ENCODE measurements at regions not wholly inside any gene's neighbourhood (a gene's known extent, or its start where the extent isn't known, plus 50 kb on each side); places are given as distances from the start of the nearest gene placed in this dataset.

GRCh38 chr14:41404126-41404525, 202.6 kb upstream of the LRFN5 start:
- no peak for DNase-seq (ENCODE audit: low read depth)

DNA sequence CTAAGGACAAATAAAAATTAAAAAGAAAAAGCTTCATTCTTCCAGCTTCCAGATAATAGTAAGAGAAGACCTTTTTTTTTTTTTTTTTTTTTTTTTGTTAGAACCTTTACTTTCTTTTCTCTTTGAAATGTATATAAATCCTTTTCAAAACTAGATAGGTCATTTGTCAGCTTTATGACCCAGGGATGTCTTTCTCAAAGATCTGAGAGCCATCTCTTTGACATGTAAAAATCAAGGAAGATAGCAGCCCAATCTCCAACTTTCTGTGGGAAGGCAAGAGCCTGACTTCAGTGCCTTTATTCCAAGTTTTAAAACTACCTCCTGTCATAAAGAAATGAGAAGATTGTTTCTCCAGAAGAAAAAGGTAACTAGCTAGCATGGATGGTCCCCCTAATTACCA, 203.3 kb upstream of the LRFN5 start:
- no peak for DNase-seq (ENCODE audit: low read depth)

GRCh38 chr14:41397926-41398325, 208.8 kb upstream of the LRFN5 start:
- no peak for DNase-seq (ENCODE audit: low read depth)

GRCh38 chr14:41393512-41393911, 213.2 kb upstream of the LRFN5 start:
- no peak for DNase-seq (ENCODE audit: low read depth)

GRCh38 chr14:41392226-41392625, 214.4 kb upstream of the LRFN5 start:
- no peak for DNase-seq (ENCODE audit: low read depth)

GRCh38 chr14:41389355-41389754, 217.3 kb upstream of the LRFN5 start:
- no peak for DNase-seq (ENCODE audit: low read depth)

- no peak for DNase-seq (ENCODE audit: low read depth)
Measured at GRCh38 chr14:41385797-41386196, 220.9 kb upstream of the LRFN5 start.

DNA sequence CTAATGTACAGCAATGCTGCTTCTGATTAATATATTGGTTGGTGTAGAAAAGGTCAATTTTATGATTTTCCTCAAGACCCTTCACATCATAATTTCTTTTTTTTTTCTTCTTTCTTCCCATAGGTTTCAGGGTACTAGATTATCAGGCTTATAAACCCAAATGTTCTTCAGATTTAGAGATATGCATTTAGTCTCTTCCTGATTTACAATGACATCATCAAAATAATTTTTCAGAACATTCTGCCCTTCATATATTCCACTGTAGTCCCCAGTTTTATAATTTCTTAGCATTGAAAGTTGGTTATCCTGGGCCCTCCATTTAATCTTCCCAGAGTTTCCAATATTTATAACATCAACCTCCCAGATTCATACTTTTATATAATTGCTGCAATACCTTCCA, 226.7 kb upstream of the LRFN5 start:
- no peak for DNase-seq (ENCODE audit: low read depth)

- DNase-seq (ENCODE audit: low read depth): no peak
Measured at GRCh38 chr14:41378526-41378925, 228.2 kb upstream of the LRFN5 start.

DNA sequence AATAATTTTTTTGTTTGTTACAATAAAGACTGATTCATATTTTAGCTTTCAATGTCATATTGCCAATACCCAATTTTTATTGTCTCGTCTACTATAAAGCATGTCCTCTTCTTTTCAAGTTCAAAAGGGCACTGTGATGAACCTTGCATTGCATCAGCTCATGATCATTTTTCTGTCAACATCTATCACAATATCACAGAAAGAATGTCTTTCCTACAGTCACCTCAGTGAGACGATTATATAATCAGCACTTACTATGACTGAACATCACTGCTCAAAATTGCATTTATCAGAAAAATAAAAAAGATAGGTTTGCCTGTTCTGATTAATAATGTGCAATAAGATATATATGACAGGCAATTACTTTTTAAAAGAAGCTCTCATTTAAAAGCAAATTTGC, 228.7 kb upstream of the LRFN5 start:
- DNase-seq (ENCODE audit: low read depth): no peak

DNA sequence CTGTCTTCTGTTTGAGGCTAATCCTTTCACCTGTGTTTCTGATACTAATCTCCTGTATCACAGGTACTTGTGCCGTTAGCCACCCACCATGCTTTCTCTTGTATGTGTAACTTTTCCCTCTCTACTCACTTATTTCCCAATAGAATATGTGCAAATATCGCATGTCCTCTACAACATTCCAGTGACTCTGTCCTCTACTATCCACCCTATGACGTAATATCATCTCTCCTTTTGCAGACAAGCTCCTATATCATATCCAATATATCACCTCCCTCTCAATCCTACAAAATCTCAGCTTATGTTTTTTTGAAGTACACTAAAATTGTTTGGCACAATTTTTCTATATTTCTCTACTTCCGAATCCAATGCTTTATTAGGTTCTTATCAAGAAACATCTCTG, 232.6 kb upstream of the LRFN5 start:
- no peak for DNase-seq (ENCODE audit: low read depth)

DNA sequence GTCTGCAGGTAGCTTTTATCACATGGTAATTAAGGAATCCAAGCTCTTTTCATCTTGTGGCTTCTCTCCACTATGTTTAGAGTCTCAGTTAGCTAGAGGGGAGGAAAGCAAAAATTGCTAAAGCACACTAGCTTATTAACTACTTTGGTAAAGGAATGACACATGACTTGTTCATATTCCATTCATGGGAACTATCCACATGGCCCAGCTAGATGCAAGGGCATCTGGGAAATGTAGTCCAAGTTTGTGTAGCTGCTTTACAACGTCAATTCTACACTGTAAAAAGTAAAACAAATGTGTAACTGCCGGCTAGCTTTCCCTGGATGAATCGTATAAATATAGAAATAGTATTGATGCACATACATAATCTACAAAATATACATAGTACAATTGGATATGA, 244.5 kb upstream of the LRFN5 start:
- DNase-seq (ENCODE audit: low read depth): no peak

DNA sequence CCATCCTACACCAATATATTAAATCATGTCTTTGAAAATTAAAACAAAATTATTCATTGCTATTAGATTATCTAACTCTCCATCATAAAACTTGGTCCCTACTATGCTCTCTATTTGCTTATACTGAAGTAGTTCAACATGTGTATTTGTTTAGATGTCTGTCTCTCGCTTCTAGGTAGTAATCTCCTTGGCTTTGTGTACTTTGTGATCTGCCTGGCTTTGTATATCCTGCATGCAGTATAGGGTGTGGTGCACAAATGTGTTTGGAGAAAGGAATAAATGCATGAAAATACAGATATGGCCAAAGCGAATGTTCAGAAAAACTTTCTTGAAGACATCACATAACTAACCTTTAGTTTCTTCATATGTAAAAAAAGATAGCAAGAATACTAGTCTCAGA, 246.6 kb upstream of the LRFN5 start:
- DNase-seq (ENCODE audit: low read depth): no peak

DNA sequence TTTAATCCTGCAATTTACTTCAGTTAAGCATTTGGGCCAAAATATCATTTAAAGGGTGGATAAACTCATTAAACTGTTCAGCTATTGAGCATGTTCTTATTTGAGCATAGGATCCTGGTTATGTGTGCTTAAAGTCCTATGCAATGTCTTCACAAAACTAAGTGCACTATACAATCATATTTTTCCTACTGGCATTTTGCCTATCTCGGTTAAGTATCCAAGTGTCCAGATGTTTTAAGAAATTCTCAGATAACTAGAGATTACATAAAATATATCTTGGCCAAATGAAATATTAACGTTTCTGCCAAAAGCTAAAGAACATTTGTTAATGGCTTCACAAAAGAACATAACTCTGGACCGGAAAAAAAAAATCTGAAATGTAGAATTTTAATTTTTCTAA, 250.8 kb upstream of the LRFN5 start:
- no peak for DNase-seq (ENCODE audit: low read depth)

GRCh38 chr14:41350476-41350875, 256.2 kb upstream of the LRFN5 start:
- DNase-seq (ENCODE audit: low read depth): no peak

GRCh38 chr14:41349289-41349910, 257.3 kb upstream of the LRFN5 start:
- no peak for DNase-seq (ENCODE audit: low read depth)

- DNase-seq (ENCODE audit: low read depth): no peak
Measured at GRCh38 chr14:41343857-41344256, 262.8 kb upstream of the LRFN5 start.

DNA sequence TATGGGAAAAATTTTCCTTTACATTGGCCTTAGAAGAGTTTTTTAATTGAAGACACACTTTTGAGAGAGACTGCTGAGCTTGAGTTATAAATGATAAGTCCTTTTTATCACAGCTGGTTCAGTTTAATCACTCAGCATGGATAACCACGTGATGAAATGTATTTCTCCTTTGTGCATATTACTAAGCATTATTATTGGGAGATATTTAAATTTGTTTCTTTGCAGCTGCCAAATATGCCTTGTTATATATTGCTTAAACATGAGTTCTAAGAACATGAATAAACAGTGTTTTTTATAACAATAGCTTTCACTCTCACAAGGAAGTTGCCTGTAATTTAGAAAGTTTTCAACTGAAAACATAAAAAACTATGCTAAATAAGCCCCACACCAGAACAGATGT, 293.5 kb upstream of the LRFN5 start:
- DNase-seq (ENCODE audit: low read depth): no peak

GRCh38 chr14:41303506-41303905, 303.2 kb upstream of the LRFN5 start:
- no peak for DNase-seq (ENCODE audit: low read depth)

DNA sequence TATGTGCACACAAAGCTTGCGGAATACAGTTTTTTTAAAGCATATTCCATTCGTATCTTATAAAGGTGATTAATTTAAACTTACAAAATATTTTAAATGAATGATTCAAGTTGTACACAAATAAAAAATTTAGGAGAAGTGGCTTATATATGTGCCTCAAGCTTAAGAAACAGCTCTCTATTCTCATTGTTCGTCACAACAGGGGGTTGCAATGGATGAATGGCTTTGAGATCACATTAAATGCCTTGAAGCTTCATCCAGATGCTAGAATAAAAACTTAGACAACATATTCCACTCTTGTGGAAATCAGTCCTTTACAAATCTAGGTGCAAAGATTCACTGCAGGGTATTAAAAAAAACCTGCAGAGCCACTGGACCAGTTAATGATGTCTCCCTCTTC, 303.9 kb upstream of the LRFN5 start:
- no peak for DNase-seq (ENCODE audit: low read depth)

- no peak for DNase-seq (ENCODE audit: low read depth)
Measured at GRCh38 chr14:41299924-41300323, 306.8 kb upstream of the LRFN5 start.

GRCh38 chr14:41298328-41298690, 308.4 kb upstream of the LRFN5 start:
- no peak for DNase-seq (ENCODE audit: low read depth)

GRCh38 chr14:41297576-41298327, 308.9 kb upstream of the LRFN5 start:
- DNase-seq (ENCODE audit: low read depth): no peak

GRCh38 chr14:41295734-41296133, 310.9 kb upstream of the LRFN5 start:
- no peak for DNase-seq (ENCODE audit: low read depth)

Data from HS-27A (cell line).